CD1c-positive myeloid dendritic cell (primary cell): ENCODE measurements at regions not wholly inside any gene's neighbourhood (a gene's known extent, or its start where the extent isn't known, plus 50 kb on each side); places are given as distances from the start of the nearest gene placed in this dataset.

ENCODE experiments used
- DNase-seq: peaks from one replicate; pipeline ENCODE4 v3.0.0-alpha.2; 2016; ENCODE audit errors: extremely low spot score

- DNase-seq, result no peak
Observed at GRCh38 chr18:43482136-43482535, 204.8 kb upstream of the SYT4 start.

DNA sequence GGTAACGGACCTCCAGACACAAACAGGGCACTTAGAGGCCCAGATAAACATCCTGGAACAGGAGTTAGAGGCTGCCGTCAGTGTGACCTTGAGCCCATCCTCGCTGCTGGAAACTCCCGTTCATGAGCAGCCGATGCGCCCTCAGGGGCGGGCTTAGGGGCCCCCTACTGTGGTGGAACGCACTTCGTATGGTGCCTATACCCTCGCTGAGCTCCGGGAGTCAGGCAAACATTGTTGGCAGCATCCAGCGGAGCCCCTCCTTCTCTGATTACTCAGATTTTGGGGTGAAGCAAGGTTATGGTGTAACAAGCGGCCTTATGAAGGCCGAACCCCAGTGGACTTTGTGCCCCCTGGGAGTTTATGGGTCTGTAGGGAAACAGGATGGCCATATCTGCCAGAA is 205.3 kb upstream of the SYT4 start:
- no peak for DNase-seq

- DNase-seq, result no peak
Observed at GRCh38 chr18:43484710-43485109, 207.4 kb upstream of the SYT4 start.

DNA sequence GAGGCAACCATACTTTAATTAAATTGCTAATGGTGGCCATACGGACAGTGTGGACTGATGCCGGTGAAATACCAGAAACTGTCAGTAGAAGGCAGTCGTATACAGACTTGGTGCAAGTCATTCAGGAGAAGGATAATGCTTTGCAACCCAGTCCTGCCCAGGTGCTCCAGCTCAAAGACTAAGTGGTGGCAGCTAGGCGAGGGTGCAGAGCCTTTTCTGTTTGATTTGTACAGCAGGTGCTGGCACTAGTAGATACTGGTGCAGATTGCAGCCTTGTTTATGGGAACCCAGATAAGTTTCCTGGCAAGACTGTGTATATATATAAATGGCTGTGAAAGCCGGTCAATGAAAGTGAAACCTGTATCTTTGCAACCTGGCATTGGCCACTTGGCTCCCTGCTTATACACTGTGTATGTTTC is 208.3 kb upstream of the SYT4 start:
- DNase-seq, result no peak

DNA sequence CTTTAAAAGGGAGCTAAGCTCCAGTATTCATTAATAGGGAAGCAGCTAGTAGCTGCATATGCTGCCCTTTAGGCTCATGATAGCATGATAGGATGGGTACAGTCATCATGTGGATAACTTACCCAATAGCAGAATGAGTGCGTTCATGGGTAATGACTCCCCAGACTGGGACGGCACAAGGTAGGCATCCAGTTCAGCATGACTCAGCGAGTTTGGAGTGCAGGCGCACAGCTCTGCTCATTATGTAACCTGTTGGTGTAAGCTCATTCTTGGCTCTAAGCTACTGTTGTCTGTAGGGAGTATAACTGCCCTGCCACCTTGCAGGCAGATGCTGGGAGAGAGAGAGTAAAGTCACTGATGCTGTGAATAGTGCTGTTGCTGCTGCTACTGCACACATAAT is 209.2 kb upstream of the SYT4 start:
- DNase-seq, result no peak

GRCh38 chr18:43501099-43501498 is 223.8 kb upstream of the SYT4 start:
- no peak for DNase-seq

- DNase-seq, result no peak
Observed at GRCh38 chr18:43506935-43507334, 229.6 kb upstream of the SYT4 start.

- no peak for DNase-seq
Observed at GRCh38 chr18:43507842-43508481, 230.7 kb upstream of the SYT4 start.

GRCh38 chr18:43514747-43515146 is 237.5 kb upstream of the SYT4 start:
- DNase-seq, result no peak

DNA sequence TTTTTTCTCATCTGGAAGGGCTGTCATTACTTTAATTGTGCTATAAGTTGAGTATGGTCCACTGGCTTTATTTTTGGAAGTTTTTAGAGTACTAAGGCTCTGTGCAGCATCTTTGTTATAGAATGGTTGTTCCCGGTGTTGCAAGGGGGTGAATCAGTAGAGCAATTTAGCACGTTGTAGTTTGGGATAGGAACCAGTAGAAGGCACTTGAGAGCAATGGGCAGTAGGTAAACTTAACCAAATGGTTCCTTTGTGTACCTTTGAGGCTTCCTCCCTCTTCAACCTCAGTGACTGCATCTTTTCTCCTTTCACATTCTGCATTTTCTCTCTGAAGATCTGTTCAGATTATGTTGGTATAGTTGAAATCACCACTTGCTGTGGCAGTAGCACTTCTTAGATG is 238.2 kb upstream of the SYT4 start:
- DNase-seq, result no peak

GRCh38 chr18:43524260-43524659 is 247.0 kb upstream of the SYT4 start:
- DNase-seq, result no peak

DNA sequence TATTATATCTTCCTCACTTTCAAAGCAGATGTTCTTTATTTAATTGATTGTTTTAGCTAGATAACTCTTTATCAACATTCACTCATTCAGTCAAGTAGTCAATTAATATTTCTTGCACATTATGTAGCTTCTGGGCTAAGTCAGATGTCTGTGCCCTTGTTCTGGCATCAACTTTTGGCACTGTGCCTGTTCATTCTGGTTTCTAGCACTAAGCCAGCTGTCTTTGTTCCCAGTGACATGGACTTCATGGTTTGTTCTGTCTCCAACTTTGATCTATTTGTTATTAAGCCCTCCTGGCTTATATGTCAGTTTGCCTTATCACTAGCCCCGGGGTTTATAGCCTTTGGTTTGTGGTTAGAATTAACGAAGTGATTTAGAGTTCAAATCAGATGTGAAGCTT is 247.9 kb upstream of the SYT4 start:
- no peak for DNase-seq

- DNase-seq, result no peak
Observed at GRCh38 chr18:43526426-43527145, 249.3 kb upstream of the SYT4 start.

GRCh38 chr18:43531438-43531837 is 254.1 kb upstream of the SYT4 start:
- no peak for DNase-seq

GRCh38 chr18:43533371-43533770 is 256.1 kb upstream of the SYT4 start:
- DNase-seq, result no peak

DNA sequence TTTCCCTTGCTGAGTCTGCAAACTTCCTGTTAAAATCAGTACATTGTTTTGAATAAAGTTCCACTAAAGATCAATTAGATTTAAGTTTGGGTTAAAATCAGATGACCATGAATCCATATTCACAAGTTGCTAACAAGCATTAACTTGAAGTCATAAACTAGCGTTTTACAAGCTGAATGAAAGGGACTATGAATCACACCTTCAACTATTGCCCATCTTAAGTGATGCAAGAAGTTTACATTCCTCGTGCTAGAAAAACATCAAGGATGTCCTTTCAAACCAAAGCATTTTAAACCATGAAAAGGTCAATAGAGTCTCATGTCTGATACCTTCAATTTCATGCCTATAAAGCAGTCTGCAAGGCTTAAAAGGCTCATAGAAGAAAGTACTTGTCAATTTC is 257.2 kb upstream of the SYT4 start:
- no peak for DNase-seq

DNA sequence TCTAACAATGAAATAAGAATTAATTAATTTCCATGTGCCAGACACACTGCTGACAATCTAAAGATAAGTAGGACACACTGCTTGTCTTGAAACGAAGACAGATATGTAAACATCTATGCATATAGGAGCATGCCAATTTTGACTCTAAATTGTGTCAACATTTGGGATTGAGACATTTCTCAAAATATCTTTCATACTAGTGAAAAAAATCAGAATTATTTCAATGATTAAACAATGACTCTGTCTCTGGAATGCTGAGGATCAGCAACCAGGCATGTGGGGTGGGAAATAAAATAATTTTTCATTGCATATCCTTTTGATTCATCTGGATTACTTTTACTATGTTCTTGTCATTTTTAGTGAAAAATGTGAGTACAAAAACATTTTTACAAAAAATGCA is 262.6 kb upstream of the SYT4 start:
- no peak for DNase-seq

DNA sequence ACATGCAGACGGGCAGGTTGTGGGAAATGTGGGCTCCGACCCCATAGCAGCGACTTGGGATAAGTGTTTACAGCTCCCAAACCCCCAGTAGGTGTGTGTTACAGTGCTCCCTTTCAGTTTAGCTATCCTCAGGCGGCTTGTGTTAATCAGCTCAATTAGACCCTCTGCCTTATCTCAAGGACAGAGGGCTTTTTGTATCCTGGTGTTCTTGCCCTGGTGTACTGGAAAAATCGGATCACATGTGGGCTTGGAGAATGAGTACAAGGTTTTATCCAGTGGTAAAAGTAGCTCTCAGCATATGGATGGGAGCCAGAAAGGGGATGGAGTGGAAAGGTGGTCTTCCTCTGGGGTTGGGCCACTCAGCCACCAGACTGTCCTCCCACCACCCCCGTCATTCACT is 264.7 kb upstream of the SYT4 start:
- DNase-seq, result no peak

DNA sequence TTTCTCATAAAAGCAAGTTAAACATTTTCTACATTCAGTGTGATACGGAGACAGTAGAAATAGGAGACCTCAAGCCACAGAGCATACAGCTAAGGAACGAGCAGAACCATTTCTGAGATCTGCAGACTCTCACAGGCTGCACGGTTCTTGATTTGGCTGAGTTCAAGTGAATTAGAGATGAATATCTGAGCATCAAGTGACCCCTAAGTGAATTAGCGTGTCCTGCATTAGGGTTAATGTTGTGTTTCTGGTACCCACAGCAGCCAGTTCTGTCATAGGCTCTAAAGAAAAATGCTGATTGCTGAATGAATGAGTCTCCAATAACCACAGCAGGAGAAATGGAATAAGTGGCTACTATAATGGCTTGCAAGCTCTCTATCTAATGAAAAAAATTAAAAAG is 265.9 kb upstream of the SYT4 start:
- DNase-seq, result no peak

GRCh38 chr18:43547456-43547855 is 270.2 kb upstream of the SYT4 start:
- DNase-seq, result no peak

DNA sequence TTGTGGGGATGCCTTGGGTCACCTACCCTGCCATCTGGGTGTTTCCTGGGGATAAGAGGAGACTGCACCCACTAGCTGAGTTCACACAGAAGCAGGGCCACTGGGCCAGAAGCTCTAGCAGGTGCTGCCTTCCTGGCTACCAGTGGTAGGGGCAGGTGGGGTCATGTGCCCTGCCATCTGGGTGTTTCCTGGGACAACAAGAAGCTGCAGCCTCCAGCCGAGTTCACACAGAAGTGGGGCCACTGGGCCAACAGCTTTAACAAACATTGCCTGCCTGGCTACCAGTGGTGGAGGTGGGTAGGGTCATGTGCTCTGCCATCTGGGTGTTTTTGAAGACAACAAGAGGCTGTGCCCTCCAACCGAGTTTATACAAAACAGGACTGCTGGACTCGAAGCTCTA is 282.2 kb upstream of the SYT4 start:
- DNase-seq, result no peak

DNA sequence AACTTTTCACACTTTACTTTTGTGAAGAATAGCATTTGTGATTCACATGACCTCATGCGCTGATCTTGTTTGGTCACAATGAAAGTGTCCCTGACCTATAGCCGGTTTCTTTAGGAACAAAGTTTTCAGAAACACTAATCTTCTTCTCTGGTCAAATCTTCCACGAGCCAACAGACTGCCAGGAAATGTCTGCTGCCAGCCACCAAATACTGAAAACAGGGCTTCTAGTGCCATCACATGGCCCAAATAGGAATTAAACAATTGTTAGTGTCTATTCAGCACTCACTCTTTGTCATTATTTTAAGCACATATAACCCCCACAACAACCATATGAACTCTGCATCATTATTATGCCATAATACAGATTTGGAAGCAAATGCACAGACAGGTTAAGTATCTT is 286.5 kb upstream of the SYT4 start:
- DNase-seq, result no peak

DNA sequence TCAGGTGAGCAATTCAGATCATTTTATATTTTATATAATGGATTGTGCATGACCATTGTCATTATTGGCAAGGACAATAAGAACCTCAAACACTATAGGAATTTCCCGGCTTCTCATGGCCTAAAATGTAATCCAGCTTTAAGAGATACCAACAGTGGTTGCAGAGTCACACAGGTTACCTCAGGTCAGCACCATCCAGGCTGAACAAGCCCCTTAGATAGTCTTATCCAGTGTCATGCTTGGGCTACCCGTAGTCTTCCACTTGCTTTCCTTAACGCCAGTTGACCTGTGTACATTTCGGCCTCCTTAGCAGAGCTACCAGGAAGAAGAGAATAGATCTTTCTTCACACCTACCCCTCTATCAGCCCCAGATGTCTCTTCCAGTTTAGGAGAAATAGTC is 293.3 kb upstream of the SYT4 start:
- no peak for DNase-seq
